ENCODE measurements at regions not wholly inside any gene's neighbourhood (a gene's known extent, or its start where the extent isn't known, plus 50 kb on each side); places are given as distances from the start of the nearest gene placed in this dataset. TPM values are rescaled to one million over a fixed set of nuclear protein-coding genes. Genes with fewer than 3 reads are reported as not detected.

Small RNA genes in the stretch of these regions (small RNA-seq; reads per million reads assigned to genes)
- gene RF00440 = not detected
